ENCODE measurements at regions not wholly inside any gene's neighbourhood (a gene's known extent, or its start where the extent isn't known, plus 50 kb on each side); places are given as distances from the start of the nearest gene placed in this dataset.

DNA sequence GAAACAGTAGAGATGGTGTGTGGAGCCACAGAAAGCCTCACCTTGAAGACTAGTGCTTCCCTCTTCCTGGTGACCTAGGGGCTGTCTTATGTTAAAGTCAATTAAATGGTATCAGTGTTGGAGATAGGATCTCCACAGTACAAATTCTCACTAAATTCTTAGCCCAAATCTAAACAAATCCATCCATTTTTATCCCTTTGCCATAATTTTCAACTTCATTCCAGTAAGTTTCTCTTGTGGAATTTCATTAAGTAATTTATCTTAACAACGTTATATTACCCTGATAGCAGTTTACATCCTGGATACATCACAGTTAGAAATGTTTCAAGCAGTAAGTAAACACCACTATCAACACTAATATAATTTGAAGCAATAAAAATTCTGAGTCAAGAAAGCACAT, 989.4 kb upstream of the NXPH2 start:
- TF ChIP-seq, protein P1, sequence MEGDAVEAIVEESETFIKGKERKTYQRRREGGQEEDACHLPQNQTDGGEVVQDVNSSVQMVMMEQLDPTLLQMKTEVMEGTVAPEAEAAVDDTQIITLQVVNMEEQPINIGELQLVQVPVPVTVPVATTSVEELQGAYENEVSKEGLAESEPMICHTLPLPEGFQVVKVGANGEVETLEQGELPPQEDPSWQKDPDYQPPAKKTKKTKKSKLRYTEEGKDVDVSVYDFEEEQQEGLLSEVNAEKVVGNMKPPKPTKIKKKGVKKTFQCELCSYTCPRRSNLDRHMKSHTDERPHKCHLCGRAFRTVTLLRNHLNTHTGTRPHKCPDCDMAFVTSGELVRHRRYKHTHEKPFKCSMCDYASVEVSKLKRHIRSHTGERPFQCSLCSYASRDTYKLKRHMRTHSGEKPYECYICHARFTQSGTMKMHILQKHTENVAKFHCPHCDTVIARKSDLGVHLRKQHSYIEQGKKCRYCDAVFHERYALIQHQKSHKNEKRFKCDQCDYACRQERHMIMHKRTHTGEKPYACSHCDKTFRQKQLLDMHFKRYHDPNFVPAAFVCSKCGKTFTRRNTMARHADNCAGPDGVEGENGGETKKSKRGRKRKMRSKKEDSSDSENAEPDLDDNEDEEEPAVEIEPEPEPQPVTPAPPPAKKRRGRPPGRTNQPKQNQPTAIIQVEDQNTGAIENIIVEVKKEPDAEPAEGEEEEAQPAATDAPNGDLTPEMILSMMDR (IDR thresholded peaks at IDR 0.05) = no peak
- TF ChIP-seq POLR2A (IDR thresholded peaks at IDR 0.05) = no peak
- no peak for TF ChIP-seq POLR2AphosphoS5 (IDR thresholded peaks at IDR 0.05)

All from gastroesophageal sphincter (tissue), 3 donors.